GM12878 (cell line): ENCODE measurements at regions not wholly inside any gene's neighbourhood (a gene's known extent, or its start where the extent isn't known, plus 50 kb on each side); places are given as distances from the start of the nearest gene placed in this dataset.
"Not testable (repeated sequence)": the region's sequence is repeated elsewhere in the genome, so short reads cannot be mapped to it uniquely, and the experiment has no call there.

Experiments
- ASH2L ChIP-seq: fragments of 300-600, 200-600 bp; sonication (generic); IDR thresholded peaks from 2 replicates; pipeline ENCODE4 v1.6.1; 2017; ENCODE audit warnings: low read depth, mild to moderate bottlenecking, borderline replicate concordance
- JUND ChIP-seq: IDR thresholded peaks from 2 replicates; pipeline ENCODE4 v1.6.1; 2012; ENCODE audit warnings: low read depth, mild to moderate bottlenecking, low read length, improper control_type of control experiment, moderate library complexity
- KDM1A ChIP-seq: fragments of 200-600 bp; sonication (generic); IDR thresholded peaks from 2 replicates; pipeline ENCODE4 v1.6.1; 2016; ENCODE audit warnings: borderline replicate concordance
- PML ChIP-seq: IDR thresholded peaks from 2 replicates; pipeline ENCODE4 v1.6.1; 2012; ENCODE audit warnings: low read length, inconsistent platforms
- POLR2A ChIP-seq: IDR thresholded peaks from 2 replicates; pipeline ENCODE4 v1.6.1; 2011; ENCODE audit warnings: low read depth, mild to moderate bottlenecking, low read length
- SIX5 ChIP-seq: IDR thresholded peaks from 2 replicates; pipeline ENCODE4 v1.6.1; 2011; ENCODE audit warnings: mild to moderate bottlenecking, low read depth, low read length, moderate library complexity; ENCODE audit not compliant: severe bottlenecking
- TF ChIP-seq, protein P1 (sequence below), 3 experiments: IDR thresholded peaks in 2 of 3; conservative IDR thresholded peaks in 1 of 3; 2 replicates each; pipeline ENCODE4 v1.5.1; 2011; ENCODE audit warnings: low read depth in 3 of 3, low read length in 3 of 3, mild to moderate bottlenecking in 3 of 3, control low read depth in 2 of 3, moderate library complexity in 2 of 3, inconsistent platforms in 1 of 3, mixed read lengths in 1 of 3; ENCODE audit not compliant: control insufficient read depth in 2 of 3, insufficient read depth in 1 of 3; ENCODE audit errors: extremely low read depth in 1 of 3
- TF ChIP-seq, protein P2 (sequence below): fragments of 450-650 bp; formaldehyde crosslinking; IDR thresholded peaks from 2 replicates; pipeline ENCODE4 v1.5.0; 2022; ENCODE audit warnings: mild to moderate bottlenecking, missing genetic modification characterization
- TF ChIP-seq, protein P3 (sequence below): IDR thresholded peaks from 2 replicates; pipeline ENCODE4 v1.6.1; 2011; ENCODE audit warnings: low read depth, low read length, improper control_type of control experiment, borderline replicate concordance

DNA sequence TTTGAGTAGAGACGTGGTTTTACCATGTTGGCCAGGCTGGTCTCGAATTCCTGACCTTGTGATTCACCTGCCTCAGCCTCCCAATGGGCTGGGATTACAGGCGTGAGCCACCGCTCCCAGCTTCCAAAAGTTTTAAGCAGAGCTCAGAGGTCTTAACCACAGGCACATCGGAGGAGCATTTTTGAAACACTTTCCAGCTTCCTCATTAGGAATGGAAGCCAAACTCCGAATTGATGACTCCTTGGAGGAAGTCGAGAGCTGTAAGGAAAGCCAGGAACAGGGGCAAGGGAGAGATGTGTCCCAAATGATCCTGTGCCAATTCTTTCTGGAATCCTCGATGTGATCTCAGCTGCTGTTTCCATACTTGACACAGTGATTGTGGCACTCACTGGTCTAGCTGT lies 56.2 kb upstream of the CCZ1B start:
- TF ChIP-seq, protein P1, sequence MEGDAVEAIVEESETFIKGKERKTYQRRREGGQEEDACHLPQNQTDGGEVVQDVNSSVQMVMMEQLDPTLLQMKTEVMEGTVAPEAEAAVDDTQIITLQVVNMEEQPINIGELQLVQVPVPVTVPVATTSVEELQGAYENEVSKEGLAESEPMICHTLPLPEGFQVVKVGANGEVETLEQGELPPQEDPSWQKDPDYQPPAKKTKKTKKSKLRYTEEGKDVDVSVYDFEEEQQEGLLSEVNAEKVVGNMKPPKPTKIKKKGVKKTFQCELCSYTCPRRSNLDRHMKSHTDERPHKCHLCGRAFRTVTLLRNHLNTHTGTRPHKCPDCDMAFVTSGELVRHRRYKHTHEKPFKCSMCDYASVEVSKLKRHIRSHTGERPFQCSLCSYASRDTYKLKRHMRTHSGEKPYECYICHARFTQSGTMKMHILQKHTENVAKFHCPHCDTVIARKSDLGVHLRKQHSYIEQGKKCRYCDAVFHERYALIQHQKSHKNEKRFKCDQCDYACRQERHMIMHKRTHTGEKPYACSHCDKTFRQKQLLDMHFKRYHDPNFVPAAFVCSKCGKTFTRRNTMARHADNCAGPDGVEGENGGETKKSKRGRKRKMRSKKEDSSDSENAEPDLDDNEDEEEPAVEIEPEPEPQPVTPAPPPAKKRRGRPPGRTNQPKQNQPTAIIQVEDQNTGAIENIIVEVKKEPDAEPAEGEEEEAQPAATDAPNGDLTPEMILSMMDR (IDR thresholded peaks at IDR 0.05 in 2 of 3, conservative IDR thresholded peaks at IDR 0.05 in 1 of 3; ENCODE audit: control insufficient read depth in 2 of 3, extremely low read depth in 1 of 3, insufficient read depth in 1 of 3, low read depth in 3 of 3, low read length in 3 of 3), result not testable (repeated sequence)
- TF ChIP-seq SIX5, KDM1A, ASH2L, JUND, PML, POLR2A: not testable (repeated sequence)
- TF ChIP-seq, protein P2, sequence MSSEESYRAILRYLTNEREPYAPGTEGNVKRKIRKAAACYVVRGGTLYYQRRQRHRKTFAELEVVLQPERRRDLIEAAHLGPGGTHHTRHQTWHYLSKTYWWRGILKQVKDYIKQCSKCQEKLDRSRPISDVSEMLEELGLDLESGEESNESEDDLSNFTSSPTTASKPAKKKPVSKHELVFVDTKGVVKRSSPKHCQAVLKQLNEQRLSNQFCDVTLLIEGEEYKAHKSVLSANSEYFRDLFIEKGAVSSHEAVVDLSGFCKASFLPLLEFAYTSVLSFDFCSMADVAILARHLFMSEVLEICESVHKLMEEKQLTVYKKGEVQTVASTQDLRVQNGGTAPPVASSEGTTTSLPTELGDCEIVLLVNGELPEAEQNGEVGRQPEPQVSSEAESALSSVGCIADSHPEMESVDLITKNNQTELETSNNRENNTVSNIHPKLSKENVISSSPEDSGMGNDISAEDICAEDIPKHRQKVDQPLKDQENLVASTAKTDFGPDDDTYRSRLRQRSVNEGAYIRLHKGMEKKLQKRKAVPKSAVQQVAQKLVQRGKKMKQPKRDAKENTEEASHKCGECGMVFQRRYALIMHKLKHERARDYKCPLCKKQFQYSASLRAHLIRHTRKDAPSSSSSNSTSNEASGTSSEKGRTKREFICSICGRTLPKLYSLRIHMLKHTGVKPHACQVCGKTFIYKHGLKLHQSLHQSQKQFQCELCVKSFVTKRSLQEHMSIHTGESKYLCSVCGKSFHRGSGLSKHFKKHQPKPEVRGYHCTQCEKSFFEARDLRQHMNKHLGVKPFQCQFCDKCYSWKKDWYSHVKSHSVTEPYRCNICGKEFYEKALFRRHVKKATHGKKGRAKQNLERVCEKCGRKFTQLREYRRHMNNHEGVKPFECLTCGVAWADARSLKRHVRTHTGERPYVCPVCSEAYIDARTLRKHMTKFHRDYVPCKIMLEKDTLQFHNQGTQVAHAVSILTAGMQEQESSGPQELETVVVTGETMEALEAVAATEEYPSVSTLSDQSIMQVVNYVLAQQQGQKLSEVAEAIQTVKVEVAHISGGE (CRISPR knock-in tag), result not testable (repeated sequence)
- TF ChIP-seq, protein P3, sequence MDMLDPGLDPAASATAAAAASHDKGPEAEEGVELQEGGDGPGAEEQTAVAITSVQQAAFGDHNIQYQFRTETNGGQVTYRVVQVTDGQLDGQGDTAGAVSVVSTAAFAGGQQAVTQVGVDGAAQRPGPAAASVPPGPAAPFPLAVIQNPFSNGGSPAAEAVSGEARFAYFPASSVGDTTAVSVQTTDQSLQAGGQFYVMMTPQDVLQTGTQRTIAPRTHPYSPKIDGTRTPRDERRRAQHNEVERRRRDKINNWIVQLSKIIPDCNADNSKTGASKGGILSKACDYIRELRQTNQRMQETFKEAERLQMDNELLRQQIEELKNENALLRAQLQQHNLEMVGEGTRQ, result not testable (repeated sequence)
